Glutamatergic neuron (in vitro differentiated cells): ENCODE measurements at regions not wholly inside any gene's neighbourhood (a gene's known extent, or its start where the extent isn't known, plus 50 kb on each side); places are given as distances from the start of the nearest gene placed in this dataset.

Source experiments
- DNase-seq: peaks from one replicate; pipeline ENCODE4 v3.0.0; 2022
- H3K27ac Mint-ChIP-seq: one replicate; pipeline ENCODE4 v1.8.0; 2020; ENCODE audit warnings: mild to moderate bottlenecking, mixed read lengths, inconsistent platforms; ENCODE audit not compliant: unreplicated experiment
- H3K27me3 Mint-ChIP-seq: one replicate; pipeline ENCODE4 v1.8.0; 2020; ENCODE audit warnings: mild to moderate bottlenecking, moderate library complexity, mixed read lengths, inconsistent platforms; ENCODE audit not compliant: unreplicated experiment
- H3K36me3 Mint-ChIP-seq: one replicate; pipeline ENCODE4 v1.8.0; 2020; ENCODE audit warnings: mild to moderate bottlenecking, mixed read lengths, inconsistent platforms; ENCODE audit not compliant: unreplicated experiment
- H3K4me1 Mint-ChIP-seq: one replicate; pipeline ENCODE4 v1.8.0; 2020; ENCODE audit warnings: mild to moderate bottlenecking, low read depth, mixed read lengths, inconsistent platforms; ENCODE audit not compliant: unreplicated experiment
- H3K4me3 Mint-ChIP-seq: one replicate; pipeline ENCODE4 v1.8.0; 2020; ENCODE audit warnings: mild to moderate bottlenecking, mixed read lengths, inconsistent platforms; ENCODE audit not compliant: unreplicated experiment
- H3K9me3 Mint-ChIP-seq: one replicate; pipeline ENCODE4 v1.8.0; 2020; ENCODE audit warnings: mild to moderate bottlenecking, moderate library complexity, mixed read lengths, inconsistent platforms; ENCODE audit not compliant: unreplicated experiment
- TF ChIP-seq, protein P1 (sequence below): fragments of 200-600 bp; sonication (generic); IDR thresholded peaks from one replicate; pipeline ENCODE4 v1.5.0; 2021; ENCODE audit not compliant: partially characterized antibody, unreplicated experiment

- TF ChIP-seq, protein P1, sequence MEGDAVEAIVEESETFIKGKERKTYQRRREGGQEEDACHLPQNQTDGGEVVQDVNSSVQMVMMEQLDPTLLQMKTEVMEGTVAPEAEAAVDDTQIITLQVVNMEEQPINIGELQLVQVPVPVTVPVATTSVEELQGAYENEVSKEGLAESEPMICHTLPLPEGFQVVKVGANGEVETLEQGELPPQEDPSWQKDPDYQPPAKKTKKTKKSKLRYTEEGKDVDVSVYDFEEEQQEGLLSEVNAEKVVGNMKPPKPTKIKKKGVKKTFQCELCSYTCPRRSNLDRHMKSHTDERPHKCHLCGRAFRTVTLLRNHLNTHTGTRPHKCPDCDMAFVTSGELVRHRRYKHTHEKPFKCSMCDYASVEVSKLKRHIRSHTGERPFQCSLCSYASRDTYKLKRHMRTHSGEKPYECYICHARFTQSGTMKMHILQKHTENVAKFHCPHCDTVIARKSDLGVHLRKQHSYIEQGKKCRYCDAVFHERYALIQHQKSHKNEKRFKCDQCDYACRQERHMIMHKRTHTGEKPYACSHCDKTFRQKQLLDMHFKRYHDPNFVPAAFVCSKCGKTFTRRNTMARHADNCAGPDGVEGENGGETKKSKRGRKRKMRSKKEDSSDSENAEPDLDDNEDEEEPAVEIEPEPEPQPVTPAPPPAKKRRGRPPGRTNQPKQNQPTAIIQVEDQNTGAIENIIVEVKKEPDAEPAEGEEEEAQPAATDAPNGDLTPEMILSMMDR = no peak
- Mint-ChIP-seq H3K4me1 (peaks cover 22% of the 10 kb centered on the region), H3K27ac (no peak overlapping the region), H3K27me3 (peaks cover 2% of the 10 kb centered on the region), H3K9me3 (peaks cover 2% of the 10 kb centered on the region), H3K4me3 (no peak overlapping the region), H3K36me3 (no peaks in the 10 kb centered on the region)
- DNase-seq = no peak
Measured at GRCh38 chr14:36441283-36441682, 78.7 kb downstream of the NKX2-1 start.

- Mint-ChIP-seq H3K36me3 (no peaks in the 10 kb centered on the region), H3K9me3 (no peaks in the 10 kb centered on the region), H3K4me1 (peaks cover 19% of the 10 kb centered on the region), H3K27ac (no peak overlapping the region), H3K27me3 (peaks cover 2% of the 10 kb centered on the region), H3K4me3 (no peak overlapping the region)
- TF ChIP-seq, protein P1 = no peak
- DNase-seq = no peak
Measured at GRCh38 chr14:36439766-36440165, 80.3 kb downstream of the NKX2-1 start.

DNA sequence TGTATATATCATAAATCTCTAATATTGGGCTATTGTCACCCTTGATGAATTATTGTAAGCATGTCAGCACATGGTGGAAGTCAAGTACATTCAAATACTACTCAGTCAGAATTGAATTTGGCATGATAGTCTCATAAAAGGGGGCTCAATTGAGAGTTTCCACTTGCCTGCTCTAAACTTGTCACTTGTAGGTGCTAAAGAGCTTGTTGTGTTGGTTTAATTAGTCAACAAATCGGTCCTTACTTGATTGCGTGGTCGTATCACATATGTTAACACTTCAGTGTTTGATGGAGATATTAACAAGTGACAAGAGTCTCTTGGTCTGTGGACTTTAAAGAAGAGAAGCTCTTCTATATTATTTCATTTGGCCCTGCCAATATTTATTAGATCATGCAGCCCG lies 81.1 kb downstream of the NKX2-1 start:
- no peak overlapping the region for H3K4me3 Mint-ChIP-seq
- H3K27ac Mint-ChIP-seq = no peak overlapping the region
- no peak for DNase-seq
- H3K27me3 Mint-ChIP-seq = peaks cover 2% of the 10 kb centered on the region
- H3K36me3 Mint-ChIP-seq = no peaks in the 10 kb centered on the region
- no peaks in the 10 kb centered on the region for H3K9me3 Mint-ChIP-seq
- peaks cover 19% of the 10 kb centered on the region for H3K4me1 Mint-ChIP-seq
- TF ChIP-seq, protein P1 = no peak

DNA sequence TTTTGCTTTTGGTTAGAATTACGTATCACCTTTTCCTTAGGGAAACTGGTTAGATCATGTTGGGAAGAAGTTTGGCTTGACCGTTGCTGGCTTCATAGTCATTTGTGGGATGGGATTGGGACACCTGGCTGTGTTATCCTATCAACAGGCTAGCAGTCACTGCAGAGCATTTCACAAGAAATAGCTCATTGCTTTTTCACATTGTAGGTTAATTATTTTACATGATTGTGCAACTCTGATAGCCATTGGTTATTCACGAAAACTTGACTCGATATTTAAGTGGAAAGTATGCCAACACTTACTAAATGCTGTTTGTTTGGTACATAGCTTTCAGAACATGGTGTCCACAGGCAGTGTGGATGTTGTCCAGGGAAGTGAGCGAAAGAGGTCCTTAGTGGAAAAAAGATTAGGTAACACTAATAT lies 89.4 kb downstream of the NKX2-1 start:
- Mint-ChIP-seq H3K4me1 (peaks cover 17% of the 10 kb centered on the region), H3K27ac (no peak overlapping the region), H3K4me3 (no peak overlapping the region), H3K9me3 (no peaks in the 10 kb centered on the region), H3K36me3 (no peaks in the 10 kb centered on the region), H3K27me3 (no peaks in the 10 kb centered on the region)
- no peak for DNase-seq
- TF ChIP-seq, protein P1 = no peak

GRCh38 chr14:36430169-36430568 lies 89.9 kb downstream of the NKX2-1 start:
- TF ChIP-seq, protein P1 = no peak
- no peaks in the 10 kb centered on the region for H3K9me3 Mint-ChIP-seq
- no peak for DNase-seq
- H3K4me1 Mint-ChIP-seq = peaks cover 21% of the 10 kb centered on the region
- no peak overlapping the region for H3K27ac Mint-ChIP-seq
- H3K36me3 Mint-ChIP-seq = no peaks in the 10 kb centered on the region
- no peak overlapping the region for H3K4me3 Mint-ChIP-seq
- H3K27me3 Mint-ChIP-seq = no peaks in the 10 kb centered on the region
